Ishikawa (cell line): ENCODE measurements at regions not wholly inside any gene's neighbourhood (a gene's known extent, or its start where the extent isn't known, plus 50 kb on each side); places are given as distances from the start of the nearest gene placed in this dataset.

ENCODE experiments used
- CEBPB ChIP-seq: IDR thresholded peaks from 2 replicates; pipeline ENCODE4 v1.6.1; 2012
- CREB1 ChIP-seq: IDR thresholded peaks from 2 replicates; pipeline ENCODE4 v1.6.1; 2012; ENCODE audit warnings: low read depth
- EGR1 ChIP-seq: IDR thresholded peaks from 2 replicates; pipeline ENCODE4 v1.6.1; 2012
- EP300 ChIP-seq: IDR thresholded peaks from 2 replicates; pipeline ENCODE4 v1.6.1; 2012; ENCODE audit warnings: borderline replicate concordance
- FOXM1 ChIP-seq: IDR thresholded peaks from 2 replicates; pipeline ENCODE4 v1.6.1; 2012; ENCODE audit warnings: low read depth, borderline replicate concordance
- MAX ChIP-seq: IDR thresholded peaks from 2 replicates; pipeline ENCODE4 v1.6.1; 2012
- NFIC ChIP-seq: IDR thresholded peaks from 2 replicates; pipeline ENCODE4 v1.6.1; 2012
- RAD21 ChIP-seq: IDR thresholded peaks from 2 replicates; pipeline ENCODE4 v1.6.1; 2012; ENCODE audit warnings: low read depth
- REST ChIP-seq: IDR thresholded peaks from 2 replicates; pipeline ENCODE4 v1.6.1; 2012; ENCODE audit warnings: low read depth, mild to moderate bottlenecking
- TAF1 ChIP-seq: IDR thresholded peaks from 2 replicates; pipeline ENCODE4 v1.6.1; 2012; ENCODE audit warnings: low read depth, mild to moderate bottlenecking
- TCF12 ChIP-seq: IDR thresholded peaks from 2 replicates; pipeline ENCODE4 v1.6.1; 2012; ENCODE audit warnings: low read depth
- TEAD4 ChIP-seq: IDR thresholded peaks from 2 replicates; pipeline ENCODE4 v1.6.1; 2012
- YY1 ChIP-seq: IDR thresholded peaks from 2 replicates; pipeline ENCODE4 v1.6.1; 2012; ENCODE audit warnings: low read depth
- ZBTB7A ChIP-seq: IDR thresholded peaks from 2 replicates; pipeline ENCODE4 v1.6.1; 2012; ENCODE audit warnings: low read depth
- TF ChIP-seq, protein P1 (sequence below): IDR thresholded peaks from 2 replicates; pipeline ENCODE4 v1.6.1; 2012

GRCh38 chr20:59381689-59382088, 81.3 kb downstream of the EDN3 start:
- TF ChIP-seq CREB1 (no peak), REST (no peak)

DNA sequence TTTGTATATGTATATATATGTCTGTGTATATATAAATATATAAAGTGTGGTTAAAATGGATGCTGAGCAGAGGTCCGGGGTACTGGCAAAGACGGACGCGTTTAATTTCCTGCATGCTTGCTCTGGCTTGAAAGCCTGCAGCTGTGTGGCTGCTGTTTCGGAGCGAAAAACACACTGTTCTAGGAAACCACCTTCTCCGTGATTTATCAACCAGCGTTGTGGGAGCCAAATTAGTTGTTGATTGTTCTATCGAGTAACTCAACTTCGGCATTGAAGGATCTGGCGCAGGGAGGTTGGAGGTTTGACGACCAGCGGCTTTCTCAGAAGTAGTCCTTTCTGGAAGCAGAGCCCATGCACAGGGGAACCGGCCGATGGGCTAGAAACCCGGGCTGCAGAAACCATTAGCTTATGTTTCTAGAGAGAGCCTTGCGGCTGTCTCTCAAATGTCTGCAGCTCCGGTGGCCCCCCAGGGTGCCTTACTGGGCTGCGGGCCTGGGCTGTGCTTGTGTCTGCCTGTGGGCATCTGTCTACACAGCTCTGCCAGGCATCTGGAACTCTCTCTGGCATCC, 81.8 kb downstream of the EDN3 start:
- TF ChIP-seq MAX (no peak), CEBPB (no peak), REST (no peak), NFIC (no peak), RAD21 (no peak), CREB1 (no peak)

DNA sequence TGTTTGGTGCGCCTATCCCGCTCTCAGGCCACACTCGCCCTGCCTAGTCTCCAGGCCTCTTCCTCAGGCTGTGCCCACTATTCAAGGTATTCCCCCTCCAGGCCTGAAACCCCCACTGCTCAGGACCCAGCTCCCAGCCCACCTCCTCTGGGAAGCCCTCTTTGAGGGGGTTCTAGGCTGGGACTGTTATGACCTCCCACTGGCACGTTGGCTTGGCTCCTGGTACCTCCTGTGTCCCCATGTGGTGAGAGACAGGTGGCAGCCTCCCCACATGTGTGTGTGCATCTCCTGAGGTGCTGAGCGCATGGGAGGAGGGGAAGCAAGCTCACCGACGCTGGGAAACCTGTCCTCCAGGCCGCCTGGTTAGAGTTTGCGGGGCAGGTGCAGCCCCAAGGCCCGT, 82.5 kb downstream of the EDN3 start:
- TF ChIP-seq REST (no peak), YY1 (no peak), EGR1 (no peak), CEBPB (no peak), MAX (no peak), FOXM1 (no peak), NFIC (no peak), TCF12 (no peak), EP300 (no peak), CREB1 (no peak), TEAD4 (no peak), TAF1 (no peak)
- TF ChIP-seq, protein P1, sequence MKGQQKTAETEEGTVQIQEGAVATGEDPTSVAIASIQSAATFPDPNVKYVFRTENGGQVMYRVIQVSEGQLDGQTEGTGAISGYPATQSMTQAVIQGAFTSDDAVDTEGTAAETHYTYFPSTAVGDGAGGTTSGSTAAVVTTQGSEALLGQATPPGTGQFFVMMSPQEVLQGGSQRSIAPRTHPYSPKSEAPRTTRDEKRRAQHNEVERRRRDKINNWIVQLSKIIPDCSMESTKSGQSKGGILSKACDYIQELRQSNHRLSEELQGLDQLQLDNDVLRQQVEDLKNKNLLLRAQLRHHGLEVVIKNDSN = no peak

DNA sequence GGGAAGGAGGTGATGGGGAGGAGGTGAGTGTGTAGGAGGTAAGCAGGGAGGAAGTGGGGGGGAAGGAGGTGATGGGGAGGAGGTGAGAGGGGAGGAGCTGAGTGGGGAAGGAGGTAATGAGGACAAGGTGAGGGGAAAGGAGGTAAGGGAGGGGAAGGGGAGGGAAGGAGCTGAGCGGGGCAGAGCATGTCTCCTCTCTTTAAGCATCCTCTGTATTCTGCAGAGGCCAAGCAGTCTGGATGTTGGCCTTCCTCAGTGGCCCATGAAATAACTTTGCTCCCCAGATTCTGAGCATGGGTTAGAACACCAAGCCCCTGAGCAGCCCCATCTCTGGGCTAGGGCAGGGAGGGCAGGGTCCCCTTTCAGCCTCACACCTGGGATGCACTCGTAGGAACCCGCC, 84.6 kb downstream of the EDN3 start:
- no peak for TF ChIP-seq MAX

GRCh38 chr20:59385480-59385879, 85.1 kb downstream of the EDN3 start:
- no peak for TF ChIP-seq YY1
- TF ChIP-seq ZBTB7A = no peak
- no peak for TF ChIP-seq EGR1
- TF ChIP-seq REST = no peak
- TF ChIP-seq FOXM1 = no peak
- no peak for TF ChIP-seq TEAD4
- no peak for TF ChIP-seq CEBPB
- TF ChIP-seq, protein P1 = no peak
- TF ChIP-seq RAD21 = no peak
- TF ChIP-seq MAX = no peak
- TF ChIP-seq TAF1 = no peak
- TF ChIP-seq CREB1 = no peak
- no peak for TF ChIP-seq NFIC
- no peak for TF ChIP-seq TCF12
- no peak for TF ChIP-seq EP300
